ENCODE measurements at regions not wholly inside any gene's neighbourhood (a gene's known extent, or its start where the extent isn't known, plus 50 kb on each side); places are given as distances from the start of the nearest gene placed in this dataset.
"Not testable (repeated sequence)": the region's sequence is repeated elsewhere in the genome, so short reads cannot be mapped to it uniquely, and the experiment has no call there.

DNA sequence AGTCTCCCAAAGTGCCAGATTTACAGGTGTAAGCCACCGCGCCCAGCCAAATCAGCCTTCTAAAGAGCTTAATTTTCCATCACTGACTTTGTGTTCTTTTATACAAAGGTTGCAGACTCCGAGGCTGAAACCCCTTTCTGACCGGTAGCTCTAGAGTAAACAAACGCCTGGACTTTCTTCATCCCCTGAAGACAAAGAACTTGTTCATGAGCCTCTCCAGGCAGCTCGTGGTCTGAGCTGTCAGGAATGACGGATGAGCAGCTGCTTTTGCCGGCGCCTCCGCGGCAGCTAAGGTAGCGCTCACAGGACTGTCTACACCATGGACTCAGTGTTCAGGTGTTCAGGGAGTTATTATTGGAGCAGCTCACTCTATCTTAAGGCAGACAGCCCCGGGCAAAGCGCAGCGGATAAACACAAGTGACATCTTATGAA lies 128.5 kb upstream of the ERRFI1 start:
- H3K27ac ChIP-seq (replicated peaks) = no peak overlapping the region
- H3K4me3 ChIP-seq (replicated peaks; ENCODE audit: insufficient read depth, low read length) = no peak overlapping the region
- no peaks in the 10 kb centered on the region for H3K27me3 ChIP-seq (ENCODE audit: insufficient read depth, poor library complexity, severe bottlenecking)
- TF ChIP-seq CTCF (IDR thresholded peaks at IDR 0.05; ENCODE audit: insufficient read depth, low read length) (no peak), REST (IDR thresholded peaks at IDR 0.05; ENCODE audit: insufficient replicate concordance, low read depth) (no peak), SPI1 (IDR thresholded peaks at IDR 0.05; ENCODE audit: borderline replicate concordance, low read depth) (no peak), POLR2AphosphoS5 (IDR thresholded peaks at IDR 0.05; ENCODE audit: low read depth) (no peak), GABPA (IDR thresholded peaks at IDR 0.05; ENCODE audit: low read depth) (no peak)
- DNase-seq (ENCODE audit: low read depth in 1 of 2, low spot score in 1 of 2) = no peak

- TF ChIP-seq CTCF (IDR thresholded peaks at IDR 0.05; ENCODE audit: insufficient read depth, low read length) = no peak
- TF ChIP-seq POLR2AphosphoS5 (IDR thresholded peaks at IDR 0.05; ENCODE audit: low read depth) = no peak
- TF ChIP-seq REST (IDR thresholded peaks at IDR 0.05; ENCODE audit: insufficient replicate concordance, low read depth) = no peak
- TF ChIP-seq SPI1 (IDR thresholded peaks at IDR 0.05; ENCODE audit: borderline replicate concordance, low read depth) = no peak
- no peak for TF ChIP-seq GABPA (IDR thresholded peaks at IDR 0.05; ENCODE audit: low read depth)
- no peak for DNase-seq (ENCODE audit: low read depth in 1 of 2, low spot score in 1 of 2)
- no peak overlapping the region for H3K4me3 ChIP-seq (replicated peaks; ENCODE audit: insufficient read depth, low read length)
- H3K27me3 ChIP-seq (ENCODE audit: insufficient read depth, poor library complexity, severe bottlenecking) = no peaks in the 10 kb centered on the region
- H3K27ac ChIP-seq (replicated peaks) = no peak overlapping the region
These were observed 127.9 kb upstream of the ERRFI1 start for GRCh38 chr1:8153961-8154360.

GRCh38 chr1:8152731-8153702 lies 126.9 kb upstream of the ERRFI1 start:
- no peak for TF ChIP-seq SPI1 (IDR thresholded peaks at IDR 0.05; ENCODE audit: borderline replicate concordance, low read depth)
- no peak for TF ChIP-seq GABPA (IDR thresholded peaks at IDR 0.05; ENCODE audit: low read depth)

DNA sequence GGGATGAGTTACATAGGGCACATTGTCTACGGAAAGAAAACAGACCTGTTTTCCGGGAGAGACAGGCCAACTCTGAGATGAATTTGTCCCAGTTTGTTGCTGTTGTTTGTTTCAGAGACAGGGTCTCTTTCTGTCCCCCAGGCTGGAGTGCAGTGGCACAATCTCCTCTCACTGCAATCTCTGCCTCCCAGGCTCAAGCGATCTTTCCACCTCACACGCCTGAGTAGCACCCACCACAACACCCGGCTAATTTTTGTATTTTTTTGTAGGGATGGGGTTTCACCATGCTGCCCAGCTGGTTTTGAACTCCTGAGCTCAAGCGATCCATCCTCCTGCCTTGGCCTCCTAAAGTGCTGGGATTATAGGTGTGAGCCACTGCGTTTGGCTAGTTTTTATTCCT lies 125.5 kb upstream of the ERRFI1 start:
- TF ChIP-seq CTCF (IDR thresholded peaks at IDR 0.05; ENCODE audit: insufficient read depth, low read length) (no peak), GABPA (IDR thresholded peaks at IDR 0.05; ENCODE audit: low read depth) (no peak), SPI1 (IDR thresholded peaks at IDR 0.05; ENCODE audit: borderline replicate concordance, low read depth) (no peak), POLR2AphosphoS5 (IDR thresholded peaks at IDR 0.05; ENCODE audit: low read depth) (no peak), REST (IDR thresholded peaks at IDR 0.05; ENCODE audit: insufficient replicate concordance, low read depth) (no peak)
- H3K27ac ChIP-seq (replicated peaks) = no peak overlapping the region
- H3K27me3 ChIP-seq (ENCODE audit: insufficient read depth, poor library complexity, severe bottlenecking) = no peaks in the 10 kb centered on the region
- H3K4me3 ChIP-seq (replicated peaks; ENCODE audit: insufficient read depth, low read length) = no peak overlapping the region
- DNase-seq (ENCODE audit: low read depth in 1 of 2, low spot score in 1 of 2) = no peak

More at GRCh38 chr1:8152731-8153702, 126.9 kb upstream of the ERRFI1 start:
- Histone ChIP-seq H3K27ac (replicated peaks) (no peak overlapping the region), H3K4me3 (replicated peaks; ENCODE audit: insufficient read depth, low read length) (no peak overlapping the region), H3K27me3 (ENCODE audit: insufficient read depth, poor library complexity, severe bottlenecking) (no peaks in the 10 kb centered on the region)
- DNase-seq (ENCODE audit: low read depth in 1 of 2, low spot score in 1 of 2) = no peak

- not testable (repeated sequence) for H3K4me3 ChIP-seq (replicated peaks; ENCODE audit: insufficient read depth, low read length); H3K27ac ChIP-seq (replicated peaks); DNase-seq (ENCODE audit: low read depth in 1 of 2, low spot score in 1 of 2); H3K27me3 ChIP-seq (ENCODE audit: insufficient read depth, poor library complexity, severe bottlenecking)
These were observed 123.6 kb upstream of the ERRFI1 start for GRCh38 chr1:8149756-8150155.
